Stimulated activated naive CD8-positive, alpha-beta T cell treated with anti-CD3 and anti-CD28 coated beads, Interleukin-15, amount 100 ng/mL, for 72 hours (primary cell): ENCODE measurements at regions not wholly inside any gene's neighbourhood (a gene's known extent, or its start where the extent isn't known, plus 50 kb on each side); places are given as distances from the start of the nearest gene placed in this dataset.

ENCODE experiments used
- ATAC-seq: fragments of 150-1000 bp; cut with Tn5 transposase; 2 replicates; pipeline ENCODE4 v1.10.0; 2021; ENCODE audit warnings: mild to moderate bottlenecking, moderate library complexity
- DNase-seq, 2 donors: peaks; one replicate each; pipeline ENCODE4 v3.0.0; 2021 to 2022
- H3K27ac Mint-ChIP-seq, 2 donors: one replicate each; pipeline ENCODE4 v1.8.0; 2022; ENCODE audit warnings: mild to moderate bottlenecking in 2 of 2, mixed read lengths in 2 of 2, moderate library complexity in 2 of 2
- H3K27me3 Mint-ChIP-seq: one replicate; pipeline ENCODE4 v1.8.0; 2022; ENCODE audit warnings: mixed read lengths
- H3K4me1 Mint-ChIP-seq: one replicate; pipeline ENCODE4 v1.8.0; 2022; ENCODE audit warnings: mild to moderate bottlenecking, mixed read lengths
- H3K4me3 Mint-ChIP-seq, 2 donors: one replicate each; pipeline ENCODE4 v1.8.0; 2022; ENCODE audit warnings: mild to moderate bottlenecking in 2 of 2, mixed read lengths in 2 of 2, moderate library complexity in 1 of 2
- H3K9me3 Mint-ChIP-seq, 2 donors: one replicate each; pipeline ENCODE4 v1.8.0; 2022; ENCODE audit warnings: mixed read lengths in 2 of 2

GRCh38 chr15:38680775-38681174 is 116.2 kb upstream of the RASGRP1 start:
- no peak overlapping the region for H3K27ac Mint-ChIP-seq
- H3K4me3 Mint-ChIP-seq, result no peak overlapping the region
- DNase-seq (no peak), ATAC-seq (no peak)
- H3K27me3 Mint-ChIP-seq, result no peaks in the 10 kb centered on the region
- peaks cover 74% of the 10 kb centered on the region for H3K4me1 Mint-ChIP-seq
- peaks cover 6 to 10% of the 10 kb centered on the region in 2 donors for H3K9me3 Mint-ChIP-seq

- H3K4me1 Mint-ChIP-seq, result peaks cover 81% of the 10 kb centered on the region
- H3K27ac Mint-ChIP-seq, result no peak overlapping the region
- no peaks in the 10 kb centered on the region for H3K27me3 Mint-ChIP-seq
- ATAC-seq, result no peak
- no peak overlapping the region for H3K4me3 Mint-ChIP-seq
- no peak for DNase-seq
- peaks cover 5 to 10% of the 10 kb centered on the region in 2 donors for H3K9me3 Mint-ChIP-seq
These were observed 117.7 kb upstream of the RASGRP1 start for GRCh38 chr15:38682363-38682762.

DNA sequence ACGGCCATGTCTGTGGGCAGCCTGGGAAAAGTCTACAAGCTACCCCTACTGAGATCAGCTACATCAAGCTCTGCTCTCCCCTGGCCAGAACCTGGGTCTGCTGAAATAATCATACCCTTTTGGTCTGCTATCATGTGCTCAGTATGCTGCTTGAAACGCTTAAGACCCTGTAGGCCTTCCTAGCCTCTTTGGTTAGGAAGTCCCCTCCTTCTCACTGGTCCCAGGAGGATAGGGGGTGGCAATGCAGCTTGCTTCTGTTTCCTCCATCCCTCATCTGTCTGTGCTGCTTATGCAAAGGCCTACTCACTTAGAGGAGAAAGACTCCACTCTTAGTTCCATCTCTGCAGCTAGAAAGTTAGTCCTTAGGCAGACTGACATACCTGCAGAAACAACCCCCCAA is 118.2 kb upstream of the RASGRP1 start:
- ATAC-seq (no peak), DNase-seq (no peak)
- Mint-ChIP-seq H3K27ac (peak overlapping the region in 1 of 2 donors; percentile 80), H3K4me3 (no peak overlapping the region), H3K27me3 (no peaks in the 10 kb centered on the region), H3K9me3 (peaks cover under 1 to 6% of the 10 kb centered on the region in 2 donors), H3K4me1 (peaks cover 81% of the 10 kb centered on the region)

DNA sequence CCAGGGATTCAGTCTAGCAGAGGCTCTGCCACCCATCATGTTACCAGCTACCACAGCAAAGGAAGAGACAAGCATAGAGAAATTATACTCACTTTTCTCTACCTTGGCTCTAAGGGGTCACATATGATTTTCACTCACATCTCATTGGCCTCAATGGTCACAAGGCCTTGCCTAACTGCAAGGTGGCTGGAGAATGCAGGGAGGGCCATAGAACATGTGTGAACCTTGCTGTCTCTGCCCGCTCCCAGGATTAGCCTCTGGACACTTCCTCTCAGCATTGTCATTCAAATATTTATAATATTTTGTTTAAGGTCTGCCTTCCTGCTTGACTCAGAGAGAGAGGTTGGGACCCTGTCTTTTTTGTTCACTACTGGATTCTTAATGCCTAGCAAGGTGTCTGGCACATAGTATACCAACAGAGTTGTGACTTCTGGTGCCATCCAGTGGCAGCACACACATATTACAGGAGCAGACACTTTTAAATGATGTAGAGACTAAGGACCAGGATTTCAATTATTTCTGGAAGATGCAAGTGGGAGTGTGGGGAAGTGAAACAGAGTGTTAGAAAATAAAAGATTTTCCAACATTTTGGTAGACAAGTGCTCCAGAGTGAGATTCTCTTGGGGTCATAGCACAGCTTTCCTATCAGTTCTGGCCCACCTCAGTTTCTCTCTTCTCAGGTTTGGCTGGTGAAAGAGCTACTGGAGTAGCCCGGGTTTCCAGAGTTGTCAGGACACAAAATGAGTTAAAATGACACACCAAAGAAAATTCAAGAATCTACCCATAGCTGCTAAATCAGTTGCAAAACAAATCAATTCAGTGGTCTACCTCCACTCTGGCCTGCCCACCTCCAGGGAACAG is 119.0 kb upstream of the RASGRP1 start:
- H3K27me3 Mint-ChIP-seq, result no peaks in the 10 kb centered on the region
- H3K4me1 Mint-ChIP-seq, result peaks cover 81% of the 10 kb centered on the region
- no peaks in the 10 kb centered on the region for H3K9me3 Mint-ChIP-seq
- DNase-seq (peak; percentile 67 to 72), ATAC-seq (peak; percentile 87)
- peak overlapping the region; percentile 0 to 9 for H3K4me3 Mint-ChIP-seq
- peak overlapping the region; percentile 80 to 91 for H3K27ac Mint-ChIP-seq

- no peaks in the 10 kb centered on the region for H3K9me3 Mint-ChIP-seq
- no peak for DNase-seq
- H3K4me3 Mint-ChIP-seq, result peak overlapping the region; percentile 10 to 25
- H3K4me1 Mint-ChIP-seq, result peaks cover 83% of the 10 kb centered on the region
- no peaks in the 10 kb centered on the region for H3K27me3 Mint-ChIP-seq
- peak overlapping the region; percentile 91 for H3K27ac Mint-ChIP-seq
- no peak for ATAC-seq
These were observed 119.9 kb upstream of the RASGRP1 start for GRCh38 chr15:38684440-38685010.

DNA sequence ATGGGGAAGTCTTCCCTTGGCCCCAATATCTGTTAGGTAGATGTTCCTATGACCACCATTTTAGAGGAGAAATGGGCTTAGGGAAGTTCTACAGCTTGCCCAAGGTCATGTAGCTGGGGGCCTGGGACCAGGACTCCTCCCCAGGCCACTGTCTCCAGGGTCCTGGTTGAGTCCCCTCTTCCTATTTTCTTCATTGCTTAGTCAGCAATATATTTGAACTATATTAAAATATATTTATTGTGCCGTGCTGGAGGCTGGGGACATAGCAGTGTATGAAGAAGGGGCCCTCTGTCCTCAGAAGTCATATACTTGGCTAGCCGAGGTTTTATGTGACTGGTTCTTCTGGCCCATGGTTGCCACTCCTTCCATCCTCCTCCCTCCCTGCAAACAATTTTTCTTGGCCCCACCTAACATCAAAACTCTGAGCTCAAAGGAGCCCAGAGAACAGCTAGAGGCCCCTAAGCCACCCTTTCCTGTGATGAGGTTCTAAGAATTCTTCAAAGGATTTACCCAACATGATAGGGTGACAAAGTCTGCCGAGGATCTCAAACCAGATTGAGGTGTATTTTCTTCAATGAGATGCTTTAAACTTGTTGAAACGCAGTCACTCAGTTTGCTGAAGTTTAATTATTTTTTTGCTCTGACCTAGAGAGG is 121.2 kb upstream of the RASGRP1 start:
- Mint-ChIP-seq H3K27ac (peak overlapping the region; percentile 91), H3K4me3 (peak overlapping the region; percentile 42 to 56), H3K27me3 (no peaks in the 10 kb centered on the region), H3K9me3 (no peaks in the 10 kb centered on the region), H3K4me1 (peaks cover 94% of the 10 kb centered on the region)
- ATAC-seq (peak; percentile 32), DNase-seq (no peak)

GRCh38 chr15:38687340-38687739 is 122.7 kb upstream of the RASGRP1 start:
- ATAC-seq (no peak), DNase-seq (no peak)
- Mint-ChIP-seq H3K27ac (peak overlapping the region; percentile 4 to 28), H3K9me3 (no peaks in the 10 kb centered on the region), H3K4me1 (peaks cover 91% of the 10 kb centered on the region), H3K4me3 (peak overlapping the region; percentile 2 to 6), H3K27me3 (no peaks in the 10 kb centered on the region)

DNA sequence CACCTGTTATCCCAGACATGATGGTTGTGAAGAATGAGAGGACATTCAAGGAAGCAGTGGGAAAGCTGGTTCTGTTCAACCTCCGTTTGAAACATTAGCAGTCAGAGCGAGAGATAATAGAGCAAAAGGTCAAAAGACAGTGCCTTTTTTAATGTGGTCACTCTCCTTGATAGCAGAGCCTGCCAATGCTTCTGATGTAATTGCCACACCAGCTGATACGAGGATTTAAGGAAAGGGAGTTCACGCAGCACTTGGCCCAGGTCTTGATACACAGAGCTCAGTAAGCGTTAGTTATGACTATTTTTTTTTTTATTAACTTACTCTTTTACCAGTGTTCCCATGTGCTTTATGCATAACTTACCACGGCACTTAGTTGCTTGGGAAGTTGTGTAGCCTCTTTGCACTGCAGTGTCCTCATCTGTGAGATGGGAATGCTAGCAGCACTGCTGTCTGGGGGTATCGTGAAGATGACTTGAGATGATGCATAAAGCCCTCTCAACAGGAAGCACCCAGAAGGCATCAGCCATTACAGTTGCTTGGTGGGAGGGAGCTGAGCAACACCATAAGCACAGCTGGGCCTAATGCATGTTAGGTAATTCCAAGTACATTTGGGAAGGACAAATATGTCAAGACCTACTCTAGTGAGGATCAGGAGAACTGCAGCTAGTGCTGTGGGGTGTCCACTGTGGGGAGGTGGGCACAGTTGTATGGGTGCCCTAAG is 123.3 kb upstream of the RASGRP1 start:
- DNase-seq (no peak), ATAC-seq (no peak)
- peak overlapping the region; percentile 48 to 57 for H3K4me3 Mint-ChIP-seq
- peak overlapping the region; percentile 37 to 63 for H3K27ac Mint-ChIP-seq
- H3K27me3 Mint-ChIP-seq, result no peaks in the 10 kb centered on the region
- peaks cover 86% of the 10 kb centered on the region for H3K4me1 Mint-ChIP-seq
- H3K9me3 Mint-ChIP-seq, result no peaks in the 10 kb centered on the region

- H3K9me3 Mint-ChIP-seq, result no peaks in the 10 kb centered on the region
These were observed 124.1 kb upstream of the RASGRP1 start for GRCh38 chr15:38688761-38689160.

DNA sequence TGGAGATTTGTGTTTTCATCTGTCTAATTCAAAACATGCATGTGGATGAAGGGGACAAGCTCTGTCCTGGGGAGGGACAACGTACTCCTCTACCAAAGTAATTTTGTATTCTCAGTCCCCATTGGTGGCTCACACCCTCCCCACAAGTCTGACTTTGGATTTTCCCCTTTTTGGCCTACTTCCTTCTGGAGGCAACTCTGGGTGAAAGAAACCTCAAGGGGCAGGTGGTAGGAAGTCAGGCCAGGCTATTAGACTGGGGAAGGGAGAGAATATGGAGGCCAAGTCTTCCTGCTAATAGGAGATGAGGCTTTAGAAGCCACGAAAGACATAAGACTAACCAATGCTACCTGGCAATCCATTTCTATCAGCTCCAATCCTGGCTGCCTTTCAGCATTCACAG is 124.9 kb upstream of the RASGRP1 start:
- peak overlapping the region in 1 of 2 donors; percentile 57 for H3K4me3 Mint-ChIP-seq
- H3K27ac Mint-ChIP-seq, result no peak overlapping the region
- H3K27me3 Mint-ChIP-seq, result no peaks in the 10 kb centered on the region
- H3K9me3 Mint-ChIP-seq, result no peaks in the 10 kb centered on the region
- DNase-seq (no peak), ATAC-seq (no peak)
- H3K4me1 Mint-ChIP-seq, result peaks cover 70% of the 10 kb centered on the region

More at GRCh38 chr15:38688761-38689160, 124.1 kb upstream of the RASGRP1 start:
- peak; percentile 88 for ATAC-seq
- Mint-ChIP-seq H3K4me3 (peak overlapping the region; percentile 7 to 57), H3K4me1 (peaks cover 78% of the 10 kb centered on the region), H3K27me3 (no peaks in the 10 kb centered on the region), H3K27ac (peak overlapping the region; percentile 61 to 63)
- peak; percentile 54 to 84 for DNase-seq

GRCh38 chr15:38690216-38690615 is 125.6 kb upstream of the RASGRP1 start:
- H3K9me3 Mint-ChIP-seq, result no peaks in the 10 kb centered on the region
- H3K4me3 Mint-ChIP-seq, result peak overlapping the region in 1 of 2 donors; percentile 2
- no peak for DNase-seq
- ATAC-seq, result no peak
- H3K27ac Mint-ChIP-seq, result no peak overlapping the region
- H3K27me3 Mint-ChIP-seq, result no peaks in the 10 kb centered on the region
- H3K4me1 Mint-ChIP-seq, result peaks cover 66% of the 10 kb centered on the region

GRCh38 chr15:38690719-38691332 is 126.2 kb upstream of the RASGRP1 start:
- Mint-ChIP-seq H3K4me3 (no peak overlapping the region), H3K9me3 (no peaks in the 10 kb centered on the region), H3K27ac (no peak overlapping the region), H3K4me1 (peaks cover 66% of the 10 kb centered on the region), H3K27me3 (no peaks in the 10 kb centered on the region)
- ATAC-seq, result peak; percentile 29
- DNase-seq, result peak; percentile 72 to 73

DNA sequence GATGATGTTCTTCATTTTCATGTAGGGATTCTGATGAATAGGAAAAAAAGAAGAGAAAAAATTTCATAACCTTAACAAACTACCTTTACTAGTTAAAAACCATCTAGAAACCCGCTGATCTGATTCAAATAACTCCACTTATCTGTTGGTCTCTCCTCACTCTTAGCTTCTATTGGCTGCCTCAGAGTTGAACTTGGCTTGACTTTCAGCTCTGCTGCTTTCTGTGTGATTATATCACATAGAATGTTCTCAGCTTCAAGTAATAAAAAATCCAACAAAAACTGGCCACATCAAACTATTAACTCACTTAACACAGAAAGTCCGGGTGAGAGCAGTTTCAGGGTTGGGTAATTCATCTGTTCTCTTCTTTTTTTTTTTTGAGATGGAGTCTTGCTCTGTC is 126.8 kb upstream of the RASGRP1 start:
- Mint-ChIP-seq H3K27ac (peak overlapping the region in 1 of 2 donors; percentile 53), H3K9me3 (no peaks in the 10 kb centered on the region), H3K4me3 (no peak overlapping the region), H3K4me1 (peaks cover 66% of the 10 kb centered on the region), H3K27me3 (no peaks in the 10 kb centered on the region)
- DNase-seq (no peak), ATAC-seq (no peak)

DNA sequence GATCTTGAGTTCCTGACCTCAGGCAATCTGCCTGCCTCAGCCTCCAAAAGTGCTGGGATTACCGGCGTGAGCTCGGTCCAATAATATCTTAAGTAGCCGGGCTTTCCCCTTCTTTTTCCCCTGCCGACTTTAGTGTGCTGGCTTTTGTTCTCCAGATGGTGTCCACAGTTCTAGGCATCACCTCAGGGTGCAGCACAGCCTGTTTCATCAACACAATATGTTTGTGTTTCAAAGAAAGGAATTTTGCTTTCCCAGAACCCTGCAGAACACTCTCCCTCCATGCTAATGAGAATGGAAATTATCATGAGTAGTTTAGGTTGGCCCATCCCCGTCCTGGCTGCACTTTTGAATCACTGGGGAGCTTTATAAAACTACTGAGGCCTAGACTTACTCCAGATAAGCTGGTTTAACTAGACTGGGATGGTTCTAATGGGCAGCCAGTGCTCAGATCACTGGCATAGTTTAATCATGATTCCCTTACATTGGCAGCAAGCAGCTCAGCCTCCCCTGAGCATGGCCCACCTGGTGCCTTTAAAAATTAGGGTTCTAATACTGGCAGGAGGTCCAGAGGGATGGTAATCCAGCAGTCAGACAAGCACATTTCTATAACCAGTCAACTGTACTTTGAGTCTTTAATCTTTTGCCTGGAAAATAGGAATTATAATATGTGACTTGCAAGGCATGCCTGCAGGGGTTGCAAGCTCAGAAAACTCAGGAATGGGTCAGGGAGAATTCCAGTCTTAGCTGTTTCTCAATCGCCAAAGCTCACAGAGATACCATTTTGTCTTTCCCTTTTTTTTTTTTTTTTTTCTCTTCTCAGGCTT is 127.6 kb upstream of the RASGRP1 start:
- Mint-ChIP-seq H3K4me1 (peaks cover 66% of the 10 kb centered on the region), H3K27ac (no peak overlapping the region)
- ATAC-seq, result no peak

More for the DNA sequence above, 127.6 kb upstream of the RASGRP1 start:
- Mint-ChIP-seq H3K27me3 (no peaks in the 10 kb centered on the region), H3K4me3 (no peak overlapping the region), H3K9me3 (no peaks in the 10 kb centered on the region)
- no peak for DNase-seq
